Pancreas (tissue), 10 donors: ENCODE measurements at regions not wholly inside any gene's neighbourhood (a gene's known extent, or its start where the extent isn't known, plus 50 kb on each side); places are given as distances from the start of the nearest gene placed in this dataset.
A peak's percentile ranks its signal among the peaks of the same experiment; 100 is the strongest.

Experiments used
- ATAC-seq, 4 donors: fragments of 200-7000 bp; cut with Tn5 transposase; one replicate each; pipeline versions ENCODE4 v1.8.0 to v1.9.1; 2020; ENCODE audit warnings: mild to moderate bottlenecking in 4 of 4, moderate library complexity in 4 of 4
- DNase-seq, 6 donors: peaks; one replicate each; pipeline ENCODE4 v3.0.0-alpha.2; 2020
- FAIRE-seq: peaks from 2 replicates; lab custom pipeline; 2012; peaks lifted over from hg19 to GRCh38; lab: Jason Lieb, UNC
- H3K27ac ChIP-seq, 4 donors: fragments of 200-600 bp; sonication (generic); 1 replicate in 3 of 4; 2 replicates in 1 of 4; pipeline versions ENCODE4 v1.5.0 to v1.8.0; 2020
- H3K27me3 ChIP-seq, 4 donors: fragments of 200-600 bp; one replicate each; pipeline ENCODE4 v1.8.0; 2021
- H3K36me3 ChIP-seq, 3 donors: fragments of 200-600 bp; sonication (generic) in 1 of 3; one replicate each; pipeline versions ENCODE4 v1.5.0 to v1.8.0; 2020 to 2021
- H3K4me1 ChIP-seq, 3 donors: fragments of 200-600 bp; one replicate each; pipeline ENCODE4 v1.8.0; 2021
- H3K4me3 ChIP-seq, 4 donors: fragments of 200-600 bp; sonication (generic) in 2 of 4; one replicate each; pipeline versions ENCODE4 v1.5.0 to v1.8.0; 2020 to 2021
- H3K9me3 ChIP-seq, 4 donors: fragments of 200-600 bp; one replicate each; pipeline ENCODE4 v1.8.0; 2021
- WGBS, 2 donors: extraction: QIAGEN DNeasy Blood & Tissue Kit; methylation state at CpG; one replicate each; pipeline ENCODE4 v1.1.7; 2013; 5-methylcytosine and 5-hydroxymethylcytosine counted together
- intact Hi-C, 3 donors: fragments of 100-400 bp; cut with DNase I; formaldehyde crosslinking; loops; one replicate each; pipeline versions ENCODE4 v1.11.1 to v1.14.2; 2022
- TF ChIP-seq, protein P1 (sequence below), 4 donors: fragments of 200-600 bp; sonication (generic) in 3 of 4; IDR thresholded peaks; one replicate each; pipeline versions ENCODE4 v1.5.0 to v1.8.0; 2021; ENCODE audit warnings: antibody characterized with exemption in 4 of 4
- donor health status: healthy with polysubstance abuse.
- donor health status: DM: no; HTN: no; CAD: no; lungs with moderate emphysema.
- donor health status: DM: no; HTN: no; CAD: no.
- donor health status: control.
- donor health status: control.
- donor health status: Bipolar disorder and iron deficiency.
- donor health status: DM: yes; HTN: yes; CAD: no.
- donor health status: DM: no; HTN: no; CAD: no.
- donor health status: DM: no; HTN: no; CAD: no.
- donor health status: DM: yes; HTN: yes; CAD: no.

DNA sequence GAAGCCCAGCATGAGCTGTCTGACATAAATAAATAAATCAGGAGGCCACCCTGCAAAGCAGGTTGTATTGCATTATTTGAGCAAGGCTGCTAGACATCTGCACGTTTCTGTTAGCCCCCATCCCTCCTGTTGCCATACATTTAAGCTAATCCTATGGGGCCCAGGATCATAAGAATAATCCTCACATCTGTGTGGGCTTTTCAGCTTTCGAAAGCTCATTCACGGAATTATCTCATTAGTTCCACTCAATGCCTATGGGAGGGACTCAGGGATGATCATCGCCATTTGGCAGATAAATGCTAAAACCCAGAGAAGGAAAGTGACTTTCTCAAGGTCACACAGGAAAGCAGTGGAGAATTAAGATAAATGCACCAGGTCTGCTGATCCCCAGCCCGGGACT is 123.4 kb downstream of the TLE3 start:
- Histone ChIP-seq H3K27ac (no peak overlapping the region), H3K9me3 (no peaks in the 10 kb centered on the region), H3K4me3 (no peak overlapping the region), H3K27me3 (no peaks in the 10 kb centered on the region), H3K36me3 (no peaks in the 10 kb centered on the region), H3K4me1 (no peaks in the 10 kb centered on the region)
- TF ChIP-seq, protein P1, sequence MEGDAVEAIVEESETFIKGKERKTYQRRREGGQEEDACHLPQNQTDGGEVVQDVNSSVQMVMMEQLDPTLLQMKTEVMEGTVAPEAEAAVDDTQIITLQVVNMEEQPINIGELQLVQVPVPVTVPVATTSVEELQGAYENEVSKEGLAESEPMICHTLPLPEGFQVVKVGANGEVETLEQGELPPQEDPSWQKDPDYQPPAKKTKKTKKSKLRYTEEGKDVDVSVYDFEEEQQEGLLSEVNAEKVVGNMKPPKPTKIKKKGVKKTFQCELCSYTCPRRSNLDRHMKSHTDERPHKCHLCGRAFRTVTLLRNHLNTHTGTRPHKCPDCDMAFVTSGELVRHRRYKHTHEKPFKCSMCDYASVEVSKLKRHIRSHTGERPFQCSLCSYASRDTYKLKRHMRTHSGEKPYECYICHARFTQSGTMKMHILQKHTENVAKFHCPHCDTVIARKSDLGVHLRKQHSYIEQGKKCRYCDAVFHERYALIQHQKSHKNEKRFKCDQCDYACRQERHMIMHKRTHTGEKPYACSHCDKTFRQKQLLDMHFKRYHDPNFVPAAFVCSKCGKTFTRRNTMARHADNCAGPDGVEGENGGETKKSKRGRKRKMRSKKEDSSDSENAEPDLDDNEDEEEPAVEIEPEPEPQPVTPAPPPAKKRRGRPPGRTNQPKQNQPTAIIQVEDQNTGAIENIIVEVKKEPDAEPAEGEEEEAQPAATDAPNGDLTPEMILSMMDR (IDR thresholded peaks at IDR 0.05), result no peak
- intact Hi-C loops, result no loop called here
- DNase-seq (no peak), FAIRE-seq (no peak), ATAC-seq (no peak)
- WGBS, 2 donors, result 45 to 54% methylated on average over 5 of the region's 5 CpGs

DNA sequence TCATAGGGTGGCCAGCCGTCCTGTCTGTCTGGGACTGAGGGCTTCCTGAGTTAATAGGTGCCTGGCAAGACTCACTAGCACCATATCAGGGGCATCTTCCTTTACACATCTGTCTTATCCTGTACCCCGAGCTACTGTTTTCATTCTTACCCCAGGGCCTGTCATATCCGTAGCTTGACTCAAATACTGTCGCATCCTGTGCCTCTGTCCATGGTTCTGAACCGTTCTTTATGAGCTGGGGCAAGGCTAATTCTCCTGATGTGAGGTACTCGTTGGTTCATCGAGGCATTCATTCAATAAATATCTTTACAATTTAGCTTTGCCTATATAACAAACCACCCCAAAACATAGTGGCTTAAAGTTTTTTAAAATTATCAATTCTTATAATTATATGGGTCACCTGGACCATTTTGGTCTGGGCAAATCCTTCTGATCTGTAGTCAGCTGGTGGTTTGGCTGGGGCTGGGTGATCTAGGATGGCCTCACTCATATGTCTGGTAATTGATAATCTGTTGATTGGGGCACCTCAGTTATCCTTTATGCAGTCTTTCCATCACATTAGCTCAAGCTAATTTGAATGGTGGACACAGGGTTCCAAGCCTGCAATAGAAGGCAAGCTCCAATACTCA is 121.2 kb downstream of the TLE3 start:
- DNase-seq (peak in 1 of 6 donors; percentile 29), FAIRE-seq (no peak), ATAC-seq (peak in 2 of 4 donors; percentile 35 to 73)
- no peaks in the 10 kb centered on the region for H3K36me3 ChIP-seq
- H3K4me3 ChIP-seq, result no peak overlapping the region
- WGBS, 2 donors, result 18 to 20% methylated on average over 7 of the region's 7 CpGs
- intact Hi-C loops, result no loop called here
- no peaks in the 10 kb centered on the region for H3K9me3 ChIP-seq
- H3K27me3 ChIP-seq, result no peaks in the 10 kb centered on the region
- no peak overlapping the region for H3K27ac ChIP-seq
- no peaks in the 10 kb centered on the region for H3K4me1 ChIP-seq
- TF ChIP-seq, protein P1 (IDR thresholded peaks at IDR 0.05), result no peak

DNA sequence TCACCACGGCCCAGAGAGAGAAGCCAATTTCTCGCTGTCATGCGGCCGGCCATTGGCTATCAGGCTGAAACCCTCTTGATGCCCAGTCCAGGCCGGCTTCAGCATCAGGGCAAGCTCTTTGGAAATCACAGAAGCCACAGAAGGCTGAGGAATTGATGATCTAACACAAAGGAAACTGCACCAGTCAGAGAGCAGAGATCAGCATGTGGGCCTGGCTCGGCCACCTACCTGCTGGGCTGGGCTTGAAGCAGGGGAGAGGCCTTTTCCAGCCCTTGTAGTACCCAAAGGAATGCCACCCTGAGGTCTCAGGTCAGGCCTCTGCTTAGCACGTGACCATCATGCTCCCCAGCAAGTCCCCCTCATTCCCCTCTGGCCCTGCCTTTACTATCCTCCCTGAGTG is 119.1 kb downstream of the TLE3 start:
- TF ChIP-seq, protein P1 (IDR thresholded peaks at IDR 0.05), result no peak
- Histone ChIP-seq H3K4me3 (no peak overlapping the region), H3K27me3 (no peaks in the 10 kb centered on the region), H3K4me1 (no peaks in the 10 kb centered on the region), H3K27ac (no peak overlapping the region), H3K36me3 (no peaks in the 10 kb centered on the region), H3K9me3 (no peaks in the 10 kb centered on the region)
- no peak for DNase-seq
- ATAC-seq, result no peak
- WGBS, 2 donors, result 78 to 80% methylated on average over 7 of the region's 7 CpGs
- no peak for FAIRE-seq
- intact Hi-C loops, result no loop called here

DNA sequence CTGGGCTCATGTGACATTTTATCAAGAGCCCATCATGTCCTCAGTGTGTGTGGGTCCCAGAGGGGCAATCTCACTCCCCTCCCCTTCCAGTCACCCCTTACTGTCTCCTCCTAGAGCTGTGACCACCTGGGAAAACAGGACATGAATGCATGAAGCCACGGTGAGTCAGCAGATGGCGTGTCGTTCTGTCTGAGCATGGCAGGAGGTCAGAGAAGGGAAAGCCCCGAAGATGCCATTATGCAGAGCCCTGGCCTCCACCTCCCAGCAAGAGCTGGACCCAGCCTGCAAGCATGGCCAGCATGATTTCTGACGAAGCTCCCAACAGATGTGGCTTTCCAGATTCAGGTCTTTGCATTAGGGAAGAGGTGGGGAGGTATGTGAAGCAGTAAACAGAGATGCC is 118.5 kb downstream of the TLE3 start:
- TF ChIP-seq, protein P1 (IDR thresholded peaks at IDR 0.05), result no peak
- WGBS, 2 donors, result 15 to 27% methylated on average over 5 of the region's 5 CpGs

DNA sequence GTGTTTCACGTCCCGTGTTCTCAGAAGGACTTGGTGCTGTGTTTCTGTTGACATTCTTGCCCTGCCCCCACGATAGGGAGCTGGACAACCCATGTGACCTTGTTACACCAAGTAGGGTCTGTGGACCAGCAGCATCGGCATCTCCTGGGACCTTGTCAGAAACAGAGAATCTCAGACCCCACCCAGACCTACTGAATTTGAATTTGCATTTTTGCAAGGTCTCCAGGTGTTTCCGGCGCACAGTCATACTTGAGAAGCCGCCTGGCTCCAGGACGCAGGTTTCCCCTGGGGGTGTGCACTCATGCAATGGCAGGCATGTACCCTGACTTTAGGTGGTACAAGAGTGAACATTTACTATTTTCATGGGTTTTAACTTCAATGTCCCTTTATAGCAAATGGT is 117.9 kb downstream of the TLE3 start:
- H3K27ac ChIP-seq, result no peak overlapping the region
- no peak overlapping the region for H3K4me3 ChIP-seq
- no peak for ATAC-seq
- H3K9me3 ChIP-seq, result no peaks in the 10 kb centered on the region
- H3K4me1 ChIP-seq, result no peaks in the 10 kb centered on the region
- intact Hi-C loops, result no loop called here
- TF ChIP-seq, protein P1 (IDR thresholded peaks at IDR 0.05), result no peak
- no peak for FAIRE-seq
- WGBS, 2 donors, result 61 to 70% methylated on average over 8 of the region's 8 CpGs
- no peaks in the 10 kb centered on the region for H3K36me3 ChIP-seq
- DNase-seq, result no peak
- no peaks in the 10 kb centered on the region for H3K27me3 ChIP-seq

More for the DNA sequence above, 118.5 kb downstream of the TLE3 start:
- no peak overlapping the region for H3K4me3 ChIP-seq
- H3K9me3 ChIP-seq, result no peaks in the 10 kb centered on the region
- H3K27me3 ChIP-seq, result no peaks in the 10 kb centered on the region
- no peak overlapping the region for H3K27ac ChIP-seq
- intact Hi-C loops, result no loop called here
- H3K36me3 ChIP-seq, result no peaks in the 10 kb centered on the region
- H3K4me1 ChIP-seq, result no peaks in the 10 kb centered on the region
- FAIRE-seq (no peak), DNase-seq (no peak), ATAC-seq (peak in 2 of 4 donors; percentile 35 to 57)
